GM18499 (cell line): ENCODE measurements at regions not wholly inside any gene's neighbourhood (a gene's known extent, or its start where the extent isn't known, plus 50 kb on each side); places are given as distances from the start of the nearest gene placed in this dataset.

ENCODE experiments used
- ATAC-seq: cut with Tn5 transposase; IDR thresholded peaks from one replicate; pipeline ENCODE4 v1.9.1; 2021; ENCODE audit warnings: moderate number of reproducible peaks; ENCODE audit not compliant: insufficient read depth, unreplicated experiment

- no peak for ATAC-seq
These were observed 185.4 kb downstream of the TFCP2L1 start for GRCh38 chr2:121099329-121100290.

- ATAC-seq: no peak
These were observed 183.8 kb downstream of the TFCP2L1 start for GRCh38 chr2:121101093-121101715.

- no peak for ATAC-seq
These were observed 182.1 kb downstream of the TFCP2L1 start for GRCh38 chr2:121102941-121103340.

- ATAC-seq: no peak
These were observed 181.0 kb downstream of the TFCP2L1 start for GRCh38 chr2:121103960-121104359.

- ATAC-seq: no peak
These were observed 180.3 kb downstream of the TFCP2L1 start for GRCh38 chr2:121104721-121105141.

DNA sequence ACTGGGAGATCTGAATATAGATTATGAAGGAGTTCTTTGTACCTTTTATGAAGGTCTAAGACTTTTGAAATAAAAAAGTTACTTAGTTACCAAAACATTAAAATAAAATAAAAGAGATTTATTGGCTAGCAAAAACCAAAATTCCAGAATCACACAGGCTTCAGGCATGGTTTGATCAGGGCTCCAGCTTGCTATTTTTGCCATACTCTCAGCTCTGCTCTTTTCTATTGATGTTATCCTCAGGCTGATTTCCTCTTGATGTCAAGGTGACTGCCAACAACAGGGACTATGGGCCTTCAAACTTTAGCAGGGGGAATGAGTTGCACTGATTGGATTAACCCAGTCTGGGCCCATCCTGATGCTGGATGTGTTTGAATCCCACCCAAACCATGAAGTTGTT, 174.1 kb downstream of the TFCP2L1 start:
- ATAC-seq: no peak

DNA sequence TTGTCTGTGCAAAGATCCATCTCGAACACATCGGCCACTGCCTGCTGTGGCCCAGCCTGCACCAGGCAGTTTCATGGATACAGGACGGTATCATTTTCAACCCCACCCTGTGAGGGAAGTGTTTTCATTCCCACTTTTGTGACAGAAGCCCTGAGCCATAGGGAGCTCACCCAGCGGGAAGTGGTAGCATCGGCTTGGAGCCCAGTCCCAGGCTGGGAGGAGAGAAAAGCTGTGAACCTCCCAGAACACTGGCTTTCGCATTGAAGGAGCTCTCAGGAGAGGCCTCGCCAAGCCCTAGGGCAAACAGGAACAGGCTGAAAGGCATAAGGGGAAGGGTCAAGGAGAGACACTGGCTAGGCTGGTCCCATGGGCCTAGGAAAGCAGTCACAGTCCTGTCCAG, 166.1 kb downstream of the TFCP2L1 start:
- ATAC-seq: no peak

DNA sequence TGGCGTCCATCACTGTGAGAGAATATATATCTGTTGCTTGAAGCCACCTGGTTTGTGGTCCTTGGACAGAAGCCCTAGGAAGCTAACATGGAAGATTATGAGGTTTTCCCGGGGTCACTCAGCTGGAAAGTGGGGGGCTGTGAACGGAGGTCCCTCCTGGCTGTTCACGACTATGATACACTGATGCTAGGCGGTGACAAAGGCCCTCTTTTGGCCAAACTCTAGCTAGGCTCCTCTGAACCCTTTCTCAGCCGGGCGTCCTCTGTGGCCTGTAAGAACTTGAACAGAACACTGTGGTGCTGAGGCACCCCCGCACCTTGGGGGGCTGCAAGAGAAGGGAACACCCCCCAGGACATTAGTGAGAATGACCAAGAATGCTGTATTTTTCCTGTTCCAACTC, 164.6 kb downstream of the TFCP2L1 start:
- ATAC-seq: no peak

- ATAC-seq: no peak
These were observed 164.0 kb downstream of the TFCP2L1 start for GRCh38 chr2:121120991-121121390.

- no peak for ATAC-seq
These were observed 163.3 kb downstream of the TFCP2L1 start for GRCh38 chr2:121121661-121122060.

DNA sequence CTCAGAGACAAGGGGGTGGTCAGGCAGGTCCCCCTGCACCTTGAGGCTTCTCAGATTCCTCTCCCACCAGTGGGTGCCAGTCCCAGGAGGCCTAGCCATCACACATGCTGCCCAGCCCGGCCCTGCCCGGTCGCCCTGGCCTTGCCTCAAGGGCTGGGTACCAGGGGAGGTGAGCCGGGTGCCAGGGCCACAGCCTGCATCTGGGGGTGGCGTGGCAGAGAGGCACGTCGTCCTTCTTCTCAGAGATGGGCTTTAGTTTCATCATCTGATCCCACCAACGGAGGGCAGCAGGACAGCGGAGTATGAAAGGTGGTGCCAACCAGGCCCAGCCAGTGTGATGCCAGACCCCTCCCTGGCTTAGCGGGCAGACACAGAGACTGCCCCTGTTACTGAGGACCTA, 161.7 kb downstream of the TFCP2L1 start:
- ATAC-seq: no peak

DNA sequence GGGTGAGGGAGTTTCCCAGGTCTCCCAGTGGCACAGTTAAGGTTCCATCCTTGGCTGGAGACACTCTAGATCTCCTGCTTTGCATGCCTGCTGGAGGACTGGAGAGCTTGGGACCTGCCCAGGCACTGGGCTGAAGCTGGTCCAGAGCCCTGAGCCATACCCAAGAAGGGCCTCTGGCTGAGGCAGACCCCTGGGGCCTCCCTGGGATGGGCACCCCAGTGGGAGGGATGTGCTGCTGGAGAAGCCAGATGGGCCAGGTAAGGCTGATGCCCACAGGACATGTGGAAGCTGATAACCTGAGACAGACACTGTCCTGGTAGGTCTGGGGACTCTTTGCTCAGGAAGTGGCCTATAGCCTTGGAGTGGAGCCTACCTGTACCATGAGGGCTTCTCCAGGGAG, 160.7 kb downstream of the TFCP2L1 start:
- ATAC-seq: no peak

DNA sequence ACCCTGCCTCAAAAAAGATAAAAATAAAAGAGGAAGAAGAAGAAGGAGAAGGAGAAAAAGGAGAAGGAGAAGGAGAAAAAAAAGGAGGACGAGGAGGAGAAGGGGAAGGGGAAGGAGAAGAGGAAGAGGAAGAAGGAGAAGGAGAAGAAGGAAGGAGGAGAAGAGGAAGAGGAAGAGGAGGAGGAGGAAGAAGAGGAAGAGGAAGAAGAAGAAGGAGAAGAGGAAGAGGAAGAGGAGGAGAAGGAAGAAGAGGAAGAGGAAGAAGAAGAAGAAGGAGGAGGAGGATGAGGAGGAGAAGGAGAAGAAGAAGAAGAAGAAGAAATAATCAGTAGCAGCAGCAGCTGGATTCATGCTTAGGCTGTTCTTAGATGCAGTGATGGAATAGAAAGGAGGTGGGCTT, 159.7 kb downstream of the TFCP2L1 start:
- no peak for ATAC-seq

DNA sequence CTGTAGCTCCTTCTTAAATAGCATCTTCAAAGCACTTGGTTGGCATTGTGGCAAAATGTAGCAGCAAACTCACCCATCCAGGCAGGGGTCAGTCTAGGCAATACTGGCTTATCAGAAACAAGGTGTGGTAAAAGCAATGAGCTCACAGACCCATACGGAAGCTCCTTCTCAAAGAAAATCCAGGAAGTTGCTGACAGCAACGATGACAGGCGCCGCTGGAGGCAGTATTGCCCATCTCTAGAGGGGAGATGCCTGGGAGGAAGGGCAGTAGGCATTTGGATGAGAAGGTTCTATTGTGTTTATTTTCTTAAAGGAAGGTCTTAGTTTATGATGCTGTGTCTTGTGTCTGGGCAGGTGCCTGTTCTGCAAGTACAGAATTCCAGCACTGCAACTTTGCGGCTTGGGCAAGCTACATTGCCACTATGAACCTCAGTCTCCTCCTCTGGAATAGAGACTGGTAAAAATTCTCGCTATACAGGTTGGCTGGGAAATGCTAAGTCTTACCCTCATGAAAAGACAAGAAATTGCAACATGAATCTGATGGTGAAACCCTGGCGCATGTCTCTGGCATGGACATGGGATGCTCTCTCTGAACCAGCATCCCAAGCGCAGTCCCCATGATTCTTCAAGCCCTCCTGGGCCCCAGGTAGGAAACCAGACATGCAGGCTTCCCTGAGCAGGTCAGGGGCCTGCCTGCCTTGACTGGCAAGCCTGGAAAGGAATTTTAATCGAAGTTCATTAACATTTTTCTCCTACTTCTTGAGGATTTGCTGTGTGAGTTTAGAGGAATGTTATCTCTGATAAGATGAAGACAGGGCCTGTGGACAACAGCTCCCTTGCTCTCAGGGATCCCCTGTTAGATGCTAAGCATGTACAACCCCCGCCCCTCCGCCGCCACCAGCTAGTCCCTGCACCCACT, 156.0 kb downstream of the TFCP2L1 start:
- peak; percentile 65 for ATAC-seq

DNA sequence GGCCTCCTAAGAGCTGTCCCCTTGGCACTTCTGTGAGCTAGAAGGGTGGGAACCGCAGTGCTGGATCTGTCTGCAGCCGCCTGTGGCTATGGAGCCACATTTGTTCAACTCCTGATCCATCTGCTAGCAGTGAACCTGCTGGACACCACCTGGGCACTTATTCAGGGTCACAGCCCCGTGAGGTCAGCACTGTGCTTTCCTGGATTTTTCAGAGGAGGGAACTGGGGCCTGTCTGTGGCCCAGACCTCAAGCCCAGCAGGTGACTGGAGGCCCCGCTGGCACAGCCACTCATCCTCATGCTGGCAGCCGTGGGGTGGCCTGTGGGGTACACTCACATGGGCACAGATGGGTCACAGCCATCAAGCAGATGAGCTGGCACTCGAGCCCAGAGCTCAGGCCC, 155.3 kb downstream of the TFCP2L1 start:
- ATAC-seq: no peak

DNA sequence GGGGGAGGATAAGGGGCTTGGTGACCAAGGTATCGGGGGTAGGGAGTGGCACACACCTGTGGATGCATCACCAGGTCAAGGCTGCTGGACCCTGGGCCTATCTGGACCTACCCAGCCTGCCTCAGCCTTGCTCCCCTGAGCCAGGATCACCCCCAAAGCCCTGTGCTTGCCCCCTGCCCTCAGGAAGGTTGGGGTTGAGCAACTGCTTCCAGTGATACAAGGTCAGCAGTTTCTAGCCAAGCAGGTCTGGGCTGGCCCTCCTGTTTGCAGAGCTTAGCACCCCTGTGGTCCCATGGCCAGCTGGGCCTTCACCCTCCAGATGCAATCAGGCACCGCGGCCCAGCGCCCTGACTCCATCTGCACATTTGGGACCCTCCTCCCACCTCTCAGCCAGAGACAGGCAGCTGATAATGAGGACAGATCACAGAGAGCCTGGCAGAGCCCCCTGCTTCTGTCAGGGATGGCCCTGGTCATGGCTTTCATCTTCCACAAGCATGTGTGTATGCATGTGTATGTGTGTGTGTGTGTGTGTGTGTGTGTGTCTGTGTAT, 154.6 kb downstream of the TFCP2L1 start:
- ATAC-seq: no peak

DNA sequence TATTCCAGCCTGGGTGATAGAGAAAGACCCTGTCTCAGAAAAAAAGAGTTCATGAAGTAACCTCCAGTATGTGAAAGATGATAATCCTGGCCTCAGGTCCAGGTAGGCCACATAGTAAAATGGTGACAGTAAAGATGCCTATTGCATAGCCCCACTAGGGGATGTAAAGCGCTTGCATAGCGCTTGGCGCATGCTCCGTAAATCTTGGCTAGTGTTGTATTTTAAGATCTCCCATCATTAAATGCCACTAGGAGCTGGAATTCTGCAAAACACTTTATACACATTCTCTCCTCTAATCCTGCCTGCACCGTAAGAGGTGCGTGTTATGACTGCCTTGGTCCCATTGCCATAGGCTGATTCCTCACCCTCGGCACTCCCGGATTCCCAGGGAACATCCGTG, 153.6 kb downstream of the TFCP2L1 start:
- no peak for ATAC-seq

DNA sequence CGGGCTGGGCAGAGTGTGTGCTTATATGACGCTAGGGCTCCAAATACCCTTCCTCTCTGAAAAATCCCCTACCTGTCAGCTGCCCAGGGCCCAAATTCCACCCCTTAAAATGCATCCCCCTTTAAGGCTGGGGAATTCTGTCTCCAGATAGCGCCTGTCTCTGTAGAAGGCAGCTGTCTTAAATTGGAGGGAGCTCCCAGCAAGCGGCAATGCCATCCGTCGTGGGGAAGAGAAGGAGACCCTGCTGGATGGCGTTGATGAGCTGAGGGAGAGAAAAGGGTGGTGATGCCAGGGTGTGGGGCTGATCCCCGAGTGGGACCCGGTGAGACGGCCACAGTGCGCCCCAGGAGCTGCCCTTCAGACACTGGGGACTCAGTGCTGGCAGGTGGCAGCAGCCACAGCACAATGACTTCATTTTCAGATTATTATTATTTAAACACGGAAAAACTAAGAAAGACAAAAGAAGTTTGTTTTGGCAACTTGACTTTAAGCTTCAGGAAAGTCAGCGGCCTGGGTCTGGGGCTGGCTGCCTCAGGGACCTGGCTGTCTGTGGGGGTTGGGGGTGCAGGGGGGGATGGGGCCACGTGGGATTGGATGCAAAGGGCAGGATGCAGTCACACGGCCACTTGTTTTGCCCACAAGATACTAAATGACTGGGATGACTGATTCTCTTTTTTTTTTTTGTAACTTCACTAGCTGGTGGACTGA, 152.8 kb downstream of the TFCP2L1 start:
- ATAC-seq: no peak

- ATAC-seq: no peak
These were observed 152.3 kb downstream of the TFCP2L1 start for GRCh38 chr2:121132762-121133107.
